Activated gamma-delta T cell treated with Interleukin-2 at 50 U/mL for 16 hours (primary cell): ENCODE measurements at regions not wholly inside any gene's neighbourhood (a gene's known extent, or its start where the extent isn't known, plus 50 kb on each side); places are given as distances from the start of the nearest gene placed in this dataset.
"Not testable (repeated sequence)": the region's sequence is repeated elsewhere in the genome, so short reads cannot be mapped to it uniquely, and the experiment has no call there.

Experiments used
- DNase-seq: peaks from one replicate; pipeline ENCODE4 v3.0.0-alpha.2; 2020

DNA sequence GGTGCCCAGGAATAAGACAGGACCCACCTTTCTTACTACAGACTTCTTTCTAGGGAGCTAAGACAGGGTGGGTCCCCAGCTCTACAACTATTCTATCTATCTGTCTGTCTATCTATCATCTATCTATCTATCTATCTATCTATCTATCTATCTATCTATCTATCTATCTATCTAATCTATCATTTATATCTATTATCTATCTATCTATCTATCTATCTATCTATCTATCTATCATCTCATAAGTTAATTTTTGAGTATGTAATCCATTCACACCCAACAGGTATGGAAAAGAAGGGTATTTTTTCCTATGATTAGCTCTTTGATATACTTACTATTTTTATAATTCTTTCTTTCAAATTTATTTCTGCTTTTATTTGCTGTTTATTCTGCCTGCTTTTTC is 55.9 kb downstream of the BAMBI start:
- DNase-seq, result no peak

DNA sequence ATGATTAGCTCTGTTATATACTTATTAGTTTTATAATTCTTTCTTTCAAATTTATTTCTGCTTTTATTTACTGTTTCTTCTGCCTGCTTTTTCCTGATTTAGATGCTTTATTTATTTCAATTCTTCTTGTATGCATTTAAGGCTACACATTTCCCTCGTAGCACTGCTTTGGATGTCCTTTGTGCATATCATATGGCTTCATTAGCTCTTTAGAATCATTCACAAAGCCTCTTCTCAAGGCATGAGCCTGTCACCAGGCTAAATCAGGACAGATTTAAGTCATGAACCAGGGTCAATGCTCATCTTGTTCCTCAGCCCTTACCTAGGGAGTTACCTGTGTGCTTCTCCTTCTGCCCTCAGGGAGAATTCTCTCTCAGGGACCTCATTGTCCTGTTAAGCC is 56.3 kb downstream of the BAMBI start:
- DNase-seq, result no peak

DNA sequence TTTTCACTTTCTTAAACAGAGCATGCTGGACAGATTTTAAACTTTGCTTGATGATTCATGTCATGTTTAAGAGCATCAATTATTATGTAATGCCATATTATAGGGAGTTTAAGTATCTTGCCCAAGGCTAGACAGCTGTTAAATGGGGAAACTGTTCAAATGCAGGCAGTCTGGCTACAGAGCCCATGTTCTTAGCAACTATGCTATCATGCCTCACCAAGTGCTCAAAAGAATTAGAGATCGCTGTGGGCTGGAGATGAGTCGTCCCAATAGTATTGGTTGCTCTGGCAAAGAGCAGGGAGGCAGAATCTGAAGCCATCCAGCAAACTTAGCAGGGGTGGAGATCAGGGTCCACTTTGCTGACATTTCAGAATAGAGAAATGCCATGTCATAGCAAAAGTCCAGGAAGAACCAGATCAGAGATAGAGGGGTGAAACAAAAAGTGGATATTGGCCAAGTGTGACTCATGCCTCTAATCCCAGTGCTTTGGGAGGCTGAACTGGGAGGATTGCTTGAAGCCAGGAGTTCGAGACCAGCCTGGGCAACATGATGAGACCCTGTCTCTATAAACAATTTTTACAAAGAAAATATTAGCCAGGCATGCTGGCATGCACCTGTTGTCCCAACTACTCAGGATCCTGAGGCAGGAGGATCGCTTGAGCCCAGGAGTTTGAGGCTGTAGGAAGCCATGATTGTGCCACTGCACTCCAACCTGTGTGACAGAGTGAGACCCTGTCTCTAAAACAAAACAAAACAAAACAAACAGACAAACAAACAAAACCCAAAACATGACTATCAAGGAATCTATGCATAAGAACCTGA is 57.8 kb downstream of the BAMBI start:
- DNase-seq, result no peak

DNA sequence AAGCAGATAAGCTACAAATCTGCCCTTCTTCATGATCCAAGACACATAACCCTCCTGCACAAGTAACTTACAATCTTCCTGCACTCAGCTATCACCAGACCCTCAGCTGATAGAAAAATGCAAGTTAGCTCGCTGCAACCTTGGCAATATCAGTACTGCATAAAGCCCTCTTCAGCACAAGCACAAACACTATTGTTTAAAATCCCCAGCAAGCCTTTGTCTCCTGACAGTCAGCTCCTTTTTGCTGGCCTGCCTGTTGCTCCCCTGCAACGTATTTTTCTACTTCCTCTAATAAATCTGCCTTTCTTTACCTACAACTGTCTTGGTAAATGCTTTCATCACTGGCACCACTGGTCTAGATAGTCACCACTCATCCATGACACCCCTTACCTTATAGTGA is 59.8 kb downstream of the BAMBI start:
- no peak for DNase-seq

DNA sequence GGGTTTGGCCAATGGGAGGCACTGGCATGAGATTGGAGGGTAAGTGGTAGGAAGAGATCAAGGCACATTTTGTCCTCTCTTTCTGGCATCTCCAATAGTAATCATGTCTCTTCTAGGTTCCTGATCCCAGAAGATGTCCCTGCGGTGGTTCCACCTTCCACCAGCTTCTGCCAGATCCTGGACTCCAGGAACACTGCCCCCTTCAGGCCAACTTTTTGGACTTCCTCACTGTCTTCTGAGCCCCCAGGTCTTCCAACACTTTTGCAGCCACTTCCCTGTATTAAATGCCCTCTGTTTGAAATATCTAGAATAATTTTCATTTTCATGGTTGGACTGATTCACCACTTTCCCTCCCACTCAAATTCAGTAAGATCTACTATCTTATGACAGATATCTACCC is 60.9 kb downstream of the BAMBI start:
- no peak for DNase-seq

DNA sequence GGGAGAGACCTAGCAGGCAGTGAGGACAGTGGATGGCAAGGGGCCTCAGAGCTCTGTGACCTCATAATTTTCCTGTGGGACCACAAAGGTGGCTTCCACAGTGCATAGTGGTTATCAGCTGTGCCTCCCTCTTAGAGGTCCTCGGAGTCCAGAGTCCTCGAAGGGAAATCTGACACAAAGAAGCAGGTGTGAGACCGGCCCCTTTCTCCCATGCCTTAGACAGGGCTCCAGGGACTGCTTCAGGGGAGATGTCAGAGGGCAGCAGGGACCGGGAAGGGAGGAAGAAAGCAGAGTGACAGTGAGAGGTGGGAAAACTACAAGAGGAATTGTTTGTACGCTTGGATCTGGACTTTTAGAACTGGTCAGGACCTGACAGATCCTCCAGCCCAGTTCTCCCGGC is 66.3 kb downstream of the BAMBI start:
- no peak for DNase-seq

DNA sequence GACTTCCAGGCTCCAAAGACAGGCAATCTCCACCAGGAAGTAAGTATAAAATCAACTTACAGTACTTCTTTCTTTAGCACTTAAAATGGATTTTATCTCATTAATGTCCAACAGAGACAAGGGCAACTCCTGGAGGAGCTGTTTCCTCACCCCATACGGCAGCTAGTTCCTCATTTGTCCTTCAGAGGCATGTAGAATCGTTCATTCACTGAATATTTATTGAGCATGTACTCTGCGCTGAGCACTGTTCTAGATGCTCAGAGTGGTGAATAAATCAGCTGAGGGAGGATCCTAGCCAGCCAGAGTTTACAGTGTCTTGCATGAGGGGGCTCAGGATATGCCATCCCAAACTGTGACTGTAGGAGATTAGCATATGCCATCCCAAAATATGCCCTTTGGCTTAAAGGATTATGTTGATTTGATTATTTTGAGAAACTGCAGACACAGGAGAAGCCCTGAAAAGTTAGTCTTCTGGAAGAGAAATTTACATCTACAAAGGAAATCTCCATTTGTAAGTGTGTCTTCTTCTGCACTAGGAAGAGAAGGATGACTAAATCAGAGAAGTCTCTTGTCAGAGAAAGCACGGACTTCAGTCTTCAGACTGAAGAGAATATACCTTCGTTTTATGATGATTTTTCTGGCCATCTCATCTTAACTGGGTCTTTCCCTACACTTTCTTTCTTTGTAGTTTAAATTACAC is 66.9 kb downstream of the BAMBI start:
- no peak for DNase-seq

DNA sequence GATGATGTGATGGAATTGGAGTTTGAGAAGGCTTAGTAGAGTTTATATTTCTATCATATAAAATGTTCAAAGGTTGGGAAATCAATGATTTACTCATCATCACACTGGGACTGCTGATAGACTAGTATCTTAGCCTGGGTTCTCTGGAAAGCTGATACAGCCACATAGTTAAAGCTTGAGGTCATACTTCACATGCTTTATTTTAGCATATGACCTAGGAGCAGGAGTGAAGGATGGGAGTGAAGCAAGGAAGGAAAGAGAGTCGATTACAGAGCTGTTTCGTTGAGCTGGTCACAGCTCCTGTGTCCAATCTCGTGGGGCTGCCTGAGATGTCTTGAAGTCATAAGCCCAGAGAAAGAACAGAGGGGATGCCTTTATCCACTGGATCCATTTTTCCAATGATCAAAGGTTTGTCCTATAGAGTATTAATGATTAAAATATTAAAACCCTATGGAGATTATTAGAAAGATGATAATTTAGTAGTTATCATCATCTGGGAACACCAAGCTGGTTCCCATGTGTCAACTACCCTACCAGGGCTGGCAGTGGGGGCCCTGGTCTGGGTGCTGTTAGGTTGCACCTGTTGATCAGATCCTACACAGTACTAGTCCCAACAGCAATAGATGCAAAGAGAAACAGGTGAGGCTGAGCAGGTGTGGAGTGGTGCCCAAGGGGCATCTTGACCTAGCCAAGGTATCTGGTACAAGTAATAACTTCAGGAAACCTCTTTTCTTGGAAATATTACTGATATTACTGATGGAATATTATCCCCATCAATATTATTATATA is 77.8 kb downstream of the BAMBI start:
- no peak for DNase-seq

DNA sequence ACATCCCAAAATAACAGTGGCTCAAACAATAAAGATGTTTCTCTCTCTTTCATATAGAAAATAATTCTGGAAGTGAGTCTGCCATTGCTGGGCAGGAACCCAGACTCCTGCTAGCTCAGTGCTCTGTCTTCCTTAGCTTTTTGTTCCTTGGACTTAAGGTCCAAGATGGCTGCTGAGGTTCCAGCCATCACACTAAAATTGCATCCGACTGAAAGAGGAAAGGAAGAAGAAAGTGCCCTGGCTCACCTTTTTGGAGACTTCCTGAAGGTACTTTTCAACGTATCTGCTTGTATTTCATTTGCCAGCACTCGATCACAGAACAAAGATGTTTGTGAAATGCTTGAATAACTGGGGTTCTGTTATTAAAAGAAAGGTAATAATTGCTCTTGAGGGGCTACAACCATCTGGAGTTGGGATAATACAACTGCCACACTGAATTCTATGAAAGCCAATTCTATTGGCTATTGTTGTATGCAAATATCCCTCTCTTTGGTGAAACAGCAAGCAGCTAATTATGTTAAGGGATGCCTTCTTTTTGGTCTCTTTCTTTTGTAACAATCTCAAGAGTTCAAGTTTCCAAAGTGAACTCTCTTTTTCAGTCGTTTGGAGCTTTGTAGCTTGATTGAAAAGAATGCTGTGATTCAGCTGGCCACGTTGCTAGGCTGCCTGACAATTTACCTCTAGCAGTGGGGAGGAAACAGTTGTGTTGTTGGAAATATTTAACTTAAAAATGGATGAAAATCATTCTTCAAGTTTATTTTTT is 83.9 kb downstream of the BAMBI start:
- DNase-seq, result no peak

DNA sequence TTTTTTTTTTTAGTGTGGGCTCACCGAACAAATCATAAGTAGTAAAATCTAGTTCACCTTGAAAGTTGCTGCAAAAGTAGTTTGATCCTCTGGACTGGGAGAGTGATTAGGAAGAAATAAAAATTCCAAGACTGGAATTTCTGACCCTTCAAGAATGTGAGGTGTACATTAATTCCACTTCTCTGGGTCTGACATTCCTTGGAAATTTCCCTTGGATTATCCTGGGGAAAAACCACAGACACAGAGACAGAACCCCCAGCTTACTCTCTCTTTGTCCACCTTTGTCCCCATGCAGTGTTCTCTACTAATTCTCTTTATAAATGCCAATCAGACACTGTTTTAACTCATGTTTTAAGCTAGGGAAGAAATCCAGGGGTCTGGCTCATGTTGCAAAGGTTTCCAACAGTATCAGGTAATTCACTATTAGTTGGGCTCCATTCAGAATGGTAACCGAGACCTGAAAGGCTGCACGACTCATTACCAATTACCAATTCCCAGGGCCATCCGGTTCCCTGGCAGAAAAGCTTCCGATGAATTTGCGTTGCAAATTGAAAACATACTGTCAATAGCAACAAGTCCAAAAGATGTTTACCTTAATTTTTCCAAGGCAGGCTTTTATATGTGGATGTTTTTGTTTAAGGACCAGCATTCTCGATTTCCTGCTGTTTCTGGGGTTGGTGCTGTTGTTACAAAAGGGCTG is 86.3 kb downstream of the BAMBI start:
- no peak for DNase-seq

DNA sequence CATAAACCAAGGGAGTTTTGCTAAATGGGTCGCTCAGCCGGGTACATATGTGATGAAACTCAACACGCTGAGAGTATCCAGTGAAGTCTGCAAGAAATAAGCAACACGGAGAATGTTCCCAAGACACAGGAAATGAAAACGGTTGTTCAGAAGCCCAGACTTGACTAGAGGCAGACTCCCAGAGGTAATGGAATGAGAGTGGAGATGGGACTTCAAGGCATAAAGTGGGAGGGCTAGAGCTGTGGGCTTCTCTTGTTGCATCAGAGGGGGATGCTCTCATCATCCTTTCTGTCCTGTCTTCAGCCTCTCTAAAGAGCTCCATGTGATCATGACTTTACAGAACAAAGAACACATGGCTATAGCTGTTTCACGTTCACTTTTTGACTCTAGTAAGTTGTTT is 88.3 kb downstream of the BAMBI start:
- no peak for DNase-seq

DNA sequence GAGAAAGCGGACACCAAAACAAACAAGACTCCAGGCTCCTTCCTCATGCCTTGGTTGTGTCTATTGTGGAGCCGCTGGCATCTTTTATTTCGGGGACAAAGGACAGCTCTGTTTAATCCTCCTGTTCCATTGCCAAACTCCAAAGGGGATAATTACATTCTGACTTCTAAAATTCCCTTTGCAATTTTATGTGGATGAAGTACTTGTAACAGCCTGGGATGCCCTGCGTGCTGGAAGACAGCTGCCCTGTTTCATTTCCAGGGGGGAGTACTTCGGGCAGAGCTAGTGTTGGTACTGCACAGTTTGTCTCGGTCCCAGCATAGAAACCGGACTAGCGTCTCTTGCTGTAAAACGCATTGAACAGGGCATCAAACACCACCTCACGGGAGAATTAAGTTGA is 90.9 kb downstream of the BAMBI start:
- no peak for DNase-seq

DNA sequence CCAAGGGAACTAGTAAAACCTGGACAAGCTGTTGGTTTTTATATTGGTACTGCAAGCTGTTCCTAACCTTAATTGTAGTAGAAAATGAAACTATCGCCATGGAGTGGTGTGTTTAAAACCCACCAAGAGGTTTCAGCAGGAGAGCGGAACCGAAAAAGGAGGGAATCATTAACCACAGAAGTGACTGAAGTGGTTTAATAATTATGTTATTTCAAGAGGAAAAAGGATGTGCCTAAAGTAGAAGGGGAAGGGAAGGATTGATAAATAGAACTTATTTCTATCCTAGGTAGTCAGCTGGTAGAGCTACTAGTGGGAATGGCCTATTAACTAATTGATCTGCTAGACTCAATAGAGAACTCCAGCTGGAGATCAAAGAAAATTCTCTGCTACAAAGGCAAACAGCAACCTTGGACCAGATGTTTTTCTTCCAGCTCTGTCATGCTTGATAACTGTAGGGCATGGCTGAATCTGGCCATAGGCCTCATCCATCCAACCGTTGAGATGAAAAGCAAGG is 91.8 kb downstream of the BAMBI start:
- DNase-seq, result no peak

DNA sequence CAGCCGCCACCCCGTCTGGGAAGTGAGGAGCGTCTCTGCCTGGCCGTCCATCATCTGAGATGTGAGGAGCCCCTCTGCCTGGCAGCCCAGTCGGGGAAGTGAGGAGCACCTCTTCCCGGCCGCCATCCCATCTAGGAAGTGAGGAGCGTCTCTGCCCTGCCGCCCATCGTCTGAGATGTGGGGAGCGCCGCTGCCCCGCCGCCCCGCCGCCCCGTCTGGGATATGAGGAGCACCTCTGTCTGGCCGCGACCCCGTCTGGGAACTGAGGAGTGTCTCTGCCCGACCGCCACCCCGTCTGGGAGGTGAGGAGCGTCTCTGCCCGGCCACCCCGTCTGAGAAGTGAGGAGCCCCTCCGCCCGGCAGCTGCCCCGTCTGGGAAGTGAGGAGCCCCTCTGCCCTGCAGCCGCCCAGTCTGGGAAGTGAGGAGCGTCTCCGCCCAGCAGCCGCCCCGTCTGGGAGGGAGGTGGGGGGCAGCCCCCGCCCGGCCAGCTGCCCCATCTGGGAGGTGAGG is 94.3 kb downstream of the BAMBI start:
- not testable (repeated sequence) for DNase-seq

DNA sequence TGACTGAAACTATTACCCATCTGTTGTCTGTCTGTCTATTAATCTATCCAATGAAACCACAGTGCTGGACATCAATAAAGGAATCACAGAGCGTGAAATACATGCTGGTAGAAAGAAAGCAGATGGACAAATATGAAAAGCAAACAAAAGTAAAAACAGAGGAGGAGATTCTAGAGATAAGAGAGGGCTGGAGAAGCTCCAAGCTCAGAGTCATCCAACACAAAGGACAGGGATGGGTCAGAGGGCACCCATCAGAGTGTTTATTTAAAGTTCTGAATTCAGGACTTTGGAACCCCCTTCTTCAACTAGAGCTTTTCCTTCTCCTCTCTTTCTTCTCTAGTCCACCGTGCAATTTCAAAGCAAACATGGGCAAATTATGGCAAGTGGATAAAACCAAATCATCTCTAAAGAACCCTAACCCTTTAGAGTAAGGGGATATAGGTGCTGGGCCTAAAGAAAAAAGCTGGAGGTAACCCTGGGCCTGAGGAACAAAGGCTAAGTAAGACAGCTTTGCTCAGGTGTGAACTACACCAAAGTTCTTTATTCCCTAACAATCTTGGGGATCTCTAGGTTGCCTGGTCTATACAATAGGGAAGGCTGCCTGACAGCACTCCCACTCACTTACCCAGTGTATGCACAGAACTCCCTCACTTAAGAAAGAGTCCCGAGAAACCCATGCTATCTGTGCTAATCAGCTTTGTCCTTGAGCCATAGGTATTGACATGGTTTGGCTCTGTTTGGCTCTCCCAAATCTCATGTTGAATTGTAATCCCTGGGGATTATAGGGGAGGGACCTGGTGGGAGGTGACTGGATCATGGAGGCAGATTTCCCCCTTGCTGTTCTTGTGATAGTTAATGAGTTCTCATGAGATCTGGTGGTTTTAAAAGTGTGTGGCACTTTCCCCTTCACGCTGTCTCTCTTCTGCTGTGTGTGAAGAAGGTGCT is 97.0 kb downstream of the BAMBI start:
- DNase-seq, result no peak

DNA sequence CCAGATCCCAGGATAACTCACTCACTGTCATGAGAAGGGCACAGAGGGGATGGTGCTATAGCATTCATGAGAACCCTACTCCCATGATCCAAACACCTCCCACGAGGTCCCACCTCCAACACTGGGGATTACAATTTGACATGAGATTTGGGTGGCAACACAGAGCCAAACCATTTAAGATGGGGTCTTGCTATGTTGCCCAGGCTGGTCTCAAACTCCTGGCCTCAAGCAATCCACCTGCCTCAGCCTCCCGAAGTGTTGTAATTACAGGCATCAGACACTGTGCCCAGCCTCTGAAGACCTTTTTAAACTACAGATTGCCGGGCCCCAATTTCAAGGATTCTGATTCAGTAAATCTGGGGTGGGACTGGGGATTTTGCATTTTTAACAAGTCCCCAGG is 98.5 kb downstream of the BAMBI start:
- no peak for DNase-seq

DNA sequence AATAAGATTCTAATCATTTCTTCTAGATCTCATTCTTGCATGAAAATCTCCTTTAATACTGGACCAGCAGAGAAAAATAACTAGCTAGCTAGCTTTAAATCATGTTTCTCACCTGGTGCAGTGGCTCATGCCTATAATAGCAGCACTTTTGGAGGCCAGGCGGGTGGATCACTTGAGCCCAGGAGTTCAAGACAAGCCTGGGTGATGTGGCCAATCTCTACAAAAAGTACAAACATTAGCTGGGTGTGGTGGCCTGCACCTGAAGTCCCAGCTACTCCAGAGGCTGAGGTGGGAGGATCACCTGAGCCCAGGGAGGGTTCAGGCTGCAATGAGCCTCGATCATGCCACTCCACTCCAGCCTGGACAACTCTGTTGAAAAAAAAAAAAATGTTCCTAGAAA is 99.2 kb downstream of the BAMBI start:
- DNase-seq, result no peak

DNA sequence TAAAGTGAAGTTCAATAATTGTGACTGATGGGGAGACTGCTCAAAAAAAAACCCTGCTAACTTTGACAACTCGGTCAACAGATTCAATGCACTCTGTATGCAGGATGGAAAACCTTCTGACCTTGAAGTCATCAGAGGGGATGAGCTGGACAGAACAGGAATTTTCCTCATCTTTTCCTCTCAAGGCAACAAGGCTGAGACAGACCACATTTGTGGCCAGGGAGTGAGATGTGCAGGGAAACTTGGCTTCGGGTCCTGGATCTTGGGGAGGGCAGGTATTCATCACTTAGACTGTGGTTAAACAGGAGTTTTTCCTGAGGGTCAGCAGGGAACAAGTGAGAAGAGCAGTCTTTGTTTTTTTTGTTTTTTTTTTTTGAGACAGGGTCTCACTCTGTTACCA is 100.6 kb downstream of the BAMBI start:
- DNase-seq, result no peak

DNA sequence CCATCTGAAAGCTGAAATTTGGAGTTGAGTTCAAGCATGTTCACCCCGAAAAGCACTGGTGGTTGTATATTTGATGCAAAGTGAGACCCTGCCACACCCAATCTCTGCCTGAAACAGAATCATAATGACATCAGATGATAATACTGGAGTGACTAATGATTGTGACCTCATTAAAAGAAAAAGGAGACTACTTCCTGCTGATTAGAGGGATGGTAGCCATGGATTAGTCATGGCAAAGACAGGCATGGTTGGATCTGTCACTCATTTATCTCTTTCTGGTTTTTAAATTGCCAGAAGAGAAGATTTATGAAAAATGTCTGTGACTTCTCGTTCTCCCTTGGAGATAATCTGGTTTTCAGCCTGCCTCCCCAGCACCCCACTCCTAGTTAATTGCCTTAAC is 101.2 kb downstream of the BAMBI start:
- DNase-seq, result no peak

DNA sequence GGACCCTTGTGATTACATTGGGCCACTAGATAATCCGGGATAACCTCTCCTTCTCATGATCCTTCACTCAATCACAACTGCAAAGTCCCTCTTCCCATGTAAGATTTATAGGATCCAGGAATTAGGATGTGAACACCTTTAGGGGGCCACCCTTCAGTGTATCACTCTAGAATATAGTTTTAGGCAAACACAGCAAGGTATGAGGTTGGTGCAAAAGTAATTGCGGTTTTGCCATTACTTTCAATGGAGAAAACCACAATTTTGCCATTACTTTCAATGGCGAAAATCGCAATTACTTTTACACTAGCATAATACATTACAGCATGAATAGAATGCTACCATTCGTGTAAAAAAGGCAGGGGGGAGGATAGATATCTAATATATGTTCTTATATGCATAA is 104.0 kb downstream of the BAMBI start:
- no peak for DNase-seq

DNA sequence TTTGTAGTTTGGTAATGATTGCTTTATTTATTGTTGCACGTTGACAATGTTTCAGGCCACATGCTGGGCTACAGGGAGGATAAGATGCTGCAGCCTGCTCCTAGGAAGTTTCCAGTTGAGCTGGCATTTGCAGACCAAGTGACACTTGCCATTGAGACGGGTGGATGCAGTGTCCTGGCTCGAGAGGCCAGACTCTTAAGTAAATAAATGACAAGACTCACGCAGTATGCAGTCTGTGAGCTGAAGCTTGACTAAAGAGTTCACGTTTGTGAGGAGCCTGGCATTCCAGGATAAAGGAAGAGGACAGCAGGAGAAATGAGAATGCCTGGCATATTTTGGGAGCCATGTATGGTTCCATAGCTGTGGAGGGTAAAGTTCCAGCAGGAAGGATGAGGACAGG is 105.8 kb downstream of the BAMBI start:
- DNase-seq, result no peak
